SHP77 (cell line): ENCODE measurements at regions not wholly inside any gene's neighbourhood (a gene's known extent, or its start where the extent isn't known, plus 50 kb on each side); places are given as distances from the start of the nearest gene placed in this dataset.

Source experiments
- DNase-seq, 2 experiments: peaks; one replicate each; lab custom pipeline; 2025; lab: John Stamatoyannopoulos, UW

DNA sequence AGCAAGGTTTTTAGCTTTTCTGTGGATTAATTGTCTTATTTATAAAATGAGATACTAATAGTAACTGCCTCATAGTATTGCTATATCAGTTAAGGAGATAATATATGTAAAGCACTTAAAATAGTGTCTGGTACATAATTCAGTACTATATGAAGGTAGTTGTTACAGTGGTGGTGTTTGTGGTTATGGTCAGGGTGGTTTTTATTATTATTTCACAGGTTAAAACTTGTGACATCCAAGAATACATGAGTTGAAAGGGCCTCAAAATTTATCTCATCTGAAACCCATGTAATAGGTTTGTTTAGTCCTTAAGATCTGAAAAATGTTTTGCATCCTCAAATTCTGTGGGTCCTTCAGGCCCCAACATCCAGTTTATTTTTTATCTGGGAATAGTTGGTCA lies 369.5 kb upstream of the LRATD1 start:
- DNase-seq = no peak

DNA sequence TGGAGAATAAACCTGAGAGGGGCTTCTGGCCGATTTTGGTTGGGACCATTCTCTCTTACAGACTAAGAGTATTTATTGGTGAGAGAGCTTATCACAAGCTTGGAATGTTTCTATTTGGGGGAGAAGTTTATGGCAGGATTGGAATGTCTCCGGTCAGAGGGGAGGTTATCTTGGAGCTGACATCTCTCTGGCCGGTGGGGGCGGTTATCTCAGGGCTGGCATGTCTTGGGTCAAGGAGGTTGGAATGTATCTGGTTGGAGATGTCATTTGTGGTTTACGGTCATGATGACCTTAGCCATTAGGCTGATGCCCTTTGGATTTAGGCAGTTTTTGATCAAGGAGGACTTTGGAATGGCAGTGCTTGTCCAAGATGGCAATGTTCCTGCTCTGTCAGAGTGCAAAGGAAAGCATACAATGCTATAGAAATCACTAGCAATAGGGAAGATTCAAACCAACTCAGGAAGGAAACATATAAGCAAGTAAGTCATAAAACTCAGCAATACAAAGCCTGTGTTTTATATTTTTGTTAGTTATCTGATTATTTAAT lies 362.4 kb upstream of the LRATD1 start:
- DNase-seq = no peak

DNA sequence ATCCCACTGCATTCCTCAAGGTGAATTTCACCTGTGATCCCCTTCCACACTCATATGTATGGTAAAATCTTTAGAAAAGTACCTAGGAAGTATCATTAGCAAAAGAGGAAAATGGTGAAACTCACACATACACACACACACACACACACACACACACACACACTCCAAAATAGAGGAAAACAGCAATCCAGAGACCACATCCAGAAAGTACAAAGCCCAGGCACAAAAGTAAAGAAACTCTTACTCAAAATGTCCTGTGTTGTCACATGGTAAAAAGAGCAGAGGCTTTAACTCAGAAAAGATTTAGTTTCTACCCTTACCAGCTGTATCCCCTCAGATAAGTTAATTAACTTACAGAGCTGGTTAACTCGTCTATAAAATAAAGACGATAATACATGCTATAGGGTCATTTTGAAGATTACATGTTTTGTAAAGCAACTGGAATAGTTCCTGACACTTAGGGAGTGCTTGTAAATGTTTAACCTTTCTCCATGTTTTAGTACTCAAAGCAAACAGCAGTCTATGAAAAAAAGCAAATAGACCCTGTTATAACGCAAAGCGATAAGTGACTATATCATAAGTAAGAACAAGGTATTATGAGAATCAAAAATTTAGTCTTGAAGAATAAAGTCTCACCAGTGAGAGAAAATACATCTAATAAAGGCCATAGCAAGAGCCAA lies 360.0 kb upstream of the LRATD1 start:
- DNase-seq = no peak

DNA sequence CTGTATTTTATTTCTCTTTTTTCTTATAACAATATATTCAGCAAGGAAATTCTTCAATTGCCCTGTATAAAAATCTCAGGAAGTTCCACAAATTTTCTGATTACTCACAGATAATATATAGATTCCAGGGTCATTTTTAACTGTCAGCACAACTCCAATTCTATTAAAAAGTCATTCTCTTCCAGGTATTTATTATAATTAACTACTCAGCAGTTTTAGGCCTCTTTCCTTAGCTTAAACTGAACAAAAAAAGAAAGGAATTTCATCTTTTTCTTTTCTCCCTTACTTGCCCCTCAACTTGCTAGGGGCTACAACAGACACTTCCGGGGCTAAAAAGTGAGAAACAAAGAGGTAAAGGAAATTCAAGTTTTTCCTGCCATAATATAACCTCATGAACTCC lies 358.9 kb upstream of the LRATD1 start:
- no peak for DNase-seq

DNA sequence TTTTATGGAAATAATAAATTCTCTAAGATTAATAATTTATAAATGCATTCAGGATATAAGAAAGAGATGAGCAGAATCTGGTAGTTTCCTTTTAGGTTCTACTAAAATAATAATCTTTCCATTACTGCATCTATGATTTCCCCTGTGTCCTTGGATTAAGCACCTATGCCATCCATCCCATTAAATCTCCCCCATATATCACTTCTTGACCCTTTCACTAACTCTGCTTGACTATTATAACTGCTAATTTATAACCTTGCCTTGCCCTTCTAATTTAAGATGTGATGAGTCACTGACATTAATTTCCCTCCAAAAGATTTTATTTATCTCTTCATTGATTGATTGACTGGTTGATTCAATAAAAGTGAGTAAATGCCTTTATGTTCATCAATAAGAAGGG lies 348.3 kb upstream of the LRATD1 start:
- no peak for DNase-seq

DNA sequence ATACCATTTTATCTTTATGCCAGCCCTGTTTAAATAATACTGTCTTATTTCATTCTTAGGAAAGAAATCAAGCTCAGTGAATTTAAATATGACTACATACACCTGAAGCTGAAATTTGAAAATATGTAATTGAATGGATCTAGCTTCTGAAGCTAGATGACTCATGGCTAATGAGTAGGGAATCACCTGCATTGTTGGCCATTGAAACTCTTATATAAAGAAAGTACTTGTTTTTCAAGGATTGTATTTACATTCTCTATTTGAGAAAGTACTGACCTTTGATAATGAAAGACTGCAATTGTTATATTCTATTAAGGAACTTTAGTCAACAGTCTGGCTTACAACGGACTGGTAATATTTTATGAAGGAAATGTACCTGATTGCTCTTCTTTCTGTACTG lies 346.7 kb upstream of the LRATD1 start:
- DNase-seq = no peak

DNA sequence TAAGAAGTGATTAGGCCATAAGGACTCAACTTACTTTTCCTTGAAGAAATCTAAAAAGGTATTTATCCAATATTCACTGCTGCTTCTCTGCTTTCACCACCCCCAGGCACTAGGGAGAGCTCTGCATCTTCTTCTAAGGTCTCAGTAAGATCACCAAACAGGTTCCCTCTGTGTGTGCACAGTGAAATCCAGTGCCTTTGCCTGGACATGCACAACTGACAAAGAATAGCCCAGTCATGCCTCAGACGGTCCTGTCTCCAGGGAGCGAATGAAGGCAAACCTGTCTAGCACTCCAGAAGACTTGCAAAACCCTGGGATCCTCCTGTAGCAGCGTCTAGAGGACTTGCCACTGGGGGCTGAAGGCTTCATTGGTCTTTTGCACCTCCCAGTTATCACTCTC lies 344.5 kb upstream of the LRATD1 start:
- no peak for DNase-seq

DNA sequence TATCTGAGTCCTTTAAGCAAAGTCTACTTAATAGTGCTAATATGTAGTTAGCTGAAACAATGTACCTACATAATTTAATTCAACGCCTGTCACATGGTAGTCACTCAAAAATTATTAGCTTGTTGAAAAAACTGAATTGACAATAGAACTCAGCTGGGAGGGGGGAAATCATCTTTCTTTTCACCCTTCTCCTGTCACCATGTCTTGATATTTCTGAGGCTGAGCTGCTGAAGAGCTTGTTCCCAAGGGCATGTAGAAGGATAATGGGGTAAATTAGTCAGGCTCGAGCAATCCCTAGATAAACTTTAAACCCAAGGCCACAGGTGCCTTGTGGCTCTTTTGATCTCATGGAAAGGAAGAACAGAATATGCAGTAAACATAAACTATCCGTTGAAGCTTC lies 339.6 kb upstream of the LRATD1 start:
- no peak for DNase-seq

DNA sequence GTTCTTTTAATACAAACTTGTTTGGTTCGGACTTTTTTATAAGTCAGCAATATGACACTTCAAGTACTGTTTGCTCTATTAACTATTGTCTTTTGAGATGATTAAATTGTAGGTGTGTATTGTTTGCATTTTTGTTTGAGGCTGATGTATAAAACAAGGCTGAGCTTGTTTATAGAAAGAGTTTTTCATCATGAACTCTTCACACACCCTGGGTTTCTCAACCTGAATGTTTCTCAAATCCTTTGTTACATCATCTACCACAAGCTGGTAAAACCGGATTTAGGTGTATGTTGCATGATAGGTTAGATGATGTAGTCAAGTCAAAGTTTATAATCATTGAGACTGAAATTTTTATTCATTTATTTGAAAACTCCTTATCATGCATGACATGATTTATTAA lies 335.2 kb upstream of the LRATD1 start:
- no peak for DNase-seq

DNA sequence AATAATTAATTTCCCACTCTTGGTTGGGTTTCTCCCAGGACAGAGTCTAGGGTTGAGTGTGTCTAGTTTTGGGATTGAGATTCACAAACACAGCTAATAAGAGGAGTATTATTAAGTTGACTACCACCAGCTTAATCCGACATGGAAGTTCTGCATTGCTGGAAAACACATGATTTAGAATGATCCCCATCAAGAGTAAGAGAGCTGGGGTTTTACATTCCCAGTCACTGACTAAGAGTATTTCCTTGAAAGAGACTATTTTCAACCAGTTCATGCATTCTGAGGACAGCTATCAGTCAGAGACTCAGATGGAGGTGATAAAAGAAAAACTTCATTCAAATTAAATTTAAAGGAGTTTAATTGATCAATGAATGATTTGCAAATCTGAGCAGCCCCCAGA lies 334.6 kb upstream of the LRATD1 start:
- no peak for DNase-seq

DNA sequence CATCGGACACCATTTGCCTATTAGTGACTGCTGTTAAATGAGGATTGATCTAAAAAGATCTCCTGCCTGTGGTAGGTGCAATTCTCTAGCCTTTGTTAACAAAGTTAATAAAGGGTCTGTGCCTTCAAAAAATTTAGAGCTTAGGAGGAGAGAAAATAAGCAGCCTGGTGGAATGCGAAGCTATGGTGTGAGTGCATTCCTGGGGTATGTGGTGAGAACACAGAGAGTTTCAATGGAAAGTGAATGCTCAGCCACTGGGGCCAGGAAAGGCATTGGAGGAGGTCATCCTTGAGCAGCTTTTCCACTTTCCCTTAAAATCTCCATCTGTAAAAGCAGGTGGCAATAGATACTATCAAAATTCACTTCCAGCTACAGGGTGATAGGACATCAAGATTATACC lies 331.2 kb upstream of the LRATD1 start:
- DNase-seq = no peak

DNA sequence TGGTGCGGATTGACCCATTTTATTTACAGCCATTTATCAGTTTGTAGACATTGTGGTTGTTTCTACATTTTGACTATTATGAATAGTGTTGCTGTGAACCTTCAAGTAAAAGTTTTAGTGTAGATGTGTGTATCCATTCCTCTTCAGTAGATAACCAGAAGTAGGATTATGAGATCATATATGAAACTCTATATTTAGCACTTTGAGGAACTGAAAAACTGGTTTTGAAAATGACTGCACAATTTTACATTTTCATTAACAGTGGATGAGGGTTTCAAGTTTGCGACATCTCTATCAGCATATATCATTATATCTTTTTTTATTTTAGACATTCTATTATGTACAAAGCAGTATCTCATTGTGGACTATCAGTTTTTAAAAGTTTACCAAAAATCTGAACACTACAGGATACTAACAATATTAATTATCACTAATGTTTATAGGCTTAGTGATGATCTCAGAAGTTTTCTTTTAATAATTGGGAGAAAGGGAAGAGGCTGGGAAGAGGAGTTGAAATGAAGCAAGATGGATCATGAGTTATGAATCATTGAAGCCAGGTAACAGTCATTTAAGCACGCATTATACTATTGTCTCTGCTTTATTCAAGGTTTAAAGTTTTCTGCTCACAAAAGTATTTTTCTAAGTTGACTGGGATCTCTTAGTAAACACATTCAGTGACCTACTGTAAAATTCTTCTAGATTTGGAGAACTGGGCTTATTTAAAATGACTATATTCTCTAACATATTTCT lies 329.0 kb upstream of the LRATD1 start:
- no peak for DNase-seq

DNA sequence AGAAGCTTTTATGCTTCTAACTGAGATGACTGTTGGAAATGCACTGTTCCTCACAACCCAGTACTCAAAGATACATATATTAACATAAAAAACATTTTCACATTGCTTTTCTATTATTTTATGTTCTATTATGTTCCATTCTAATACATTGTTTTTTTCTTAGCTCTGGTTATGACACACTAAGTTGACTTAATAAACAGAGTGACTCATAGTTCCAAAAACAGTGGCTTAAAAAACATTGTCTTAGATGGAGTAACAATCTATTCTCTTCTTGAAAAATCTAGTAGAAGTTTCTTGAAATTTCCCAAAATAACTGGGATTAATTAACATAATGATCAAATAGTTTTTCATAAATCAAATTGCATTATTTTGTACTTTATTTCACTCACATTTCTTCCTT lies 328.2 kb upstream of the LRATD1 start:
- DNase-seq = no peak

DNA sequence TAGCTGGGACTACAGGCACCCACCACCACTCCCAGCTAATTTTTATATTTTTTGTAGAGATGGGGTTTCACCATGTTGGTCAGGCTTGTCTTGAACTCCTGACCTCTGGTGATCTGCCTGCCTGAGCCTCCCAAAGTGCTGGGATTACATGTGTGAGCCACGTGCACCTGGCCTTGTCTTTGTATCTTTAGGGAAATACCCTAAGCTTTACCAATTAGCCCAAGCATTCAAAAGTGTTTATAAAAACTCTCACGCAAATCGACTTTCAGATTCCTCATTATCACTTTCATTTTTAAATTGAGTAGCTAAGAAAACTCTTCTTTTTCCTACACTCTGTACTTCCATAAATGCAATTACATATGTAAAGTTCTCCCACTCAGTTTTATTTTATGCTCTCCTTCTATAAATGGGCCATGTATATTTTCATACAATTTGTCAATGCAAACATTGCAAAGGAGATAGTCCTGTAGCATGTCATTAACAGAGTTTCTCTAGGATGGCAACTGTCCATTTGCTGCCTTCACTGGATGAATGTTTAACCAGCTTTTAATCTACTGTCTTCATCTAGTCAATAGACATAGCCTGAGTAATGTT lies 326.2 kb upstream of the LRATD1 start:
- DNase-seq = no peak

DNA sequence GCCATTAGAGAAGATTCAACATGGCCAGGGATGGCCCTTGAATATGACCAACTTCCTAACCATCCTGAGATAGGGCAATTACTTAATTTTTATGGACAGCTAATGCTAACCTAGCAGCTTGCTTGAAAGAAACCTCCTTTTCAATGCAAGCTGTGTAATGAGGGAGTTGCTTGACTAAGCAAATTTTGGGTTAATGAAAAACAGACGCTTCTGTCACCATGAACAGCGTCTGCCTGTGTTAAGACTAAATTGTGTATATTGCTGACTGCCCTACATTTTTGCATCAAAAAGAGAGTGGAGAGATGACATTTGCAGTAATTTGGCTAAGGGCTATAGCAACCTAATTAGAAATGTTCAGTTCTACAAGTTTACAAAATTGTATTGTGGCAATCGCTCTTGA lies 319.2 kb upstream of the LRATD1 start:
- no peak for DNase-seq

DNA sequence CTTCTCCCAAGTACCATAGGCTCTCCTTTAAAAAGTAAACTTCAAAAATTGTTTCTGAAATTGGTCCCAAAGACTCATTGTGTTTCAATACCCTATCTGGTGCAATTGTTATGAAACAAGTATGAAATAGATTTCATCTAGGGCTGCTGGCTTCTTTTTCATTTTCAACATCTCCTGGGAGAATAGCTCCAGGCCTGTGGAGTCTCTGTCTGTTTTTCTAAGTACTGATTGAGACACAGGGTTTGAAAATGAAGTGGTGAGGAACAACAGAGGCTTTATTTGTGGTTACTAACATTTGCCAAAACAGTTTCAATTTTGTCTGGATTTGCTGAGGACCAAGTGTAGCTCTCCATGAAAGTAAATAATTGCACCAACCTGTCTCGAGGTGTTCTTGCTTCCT lies 315.9 kb upstream of the LRATD1 start:
- DNase-seq = no peak

DNA sequence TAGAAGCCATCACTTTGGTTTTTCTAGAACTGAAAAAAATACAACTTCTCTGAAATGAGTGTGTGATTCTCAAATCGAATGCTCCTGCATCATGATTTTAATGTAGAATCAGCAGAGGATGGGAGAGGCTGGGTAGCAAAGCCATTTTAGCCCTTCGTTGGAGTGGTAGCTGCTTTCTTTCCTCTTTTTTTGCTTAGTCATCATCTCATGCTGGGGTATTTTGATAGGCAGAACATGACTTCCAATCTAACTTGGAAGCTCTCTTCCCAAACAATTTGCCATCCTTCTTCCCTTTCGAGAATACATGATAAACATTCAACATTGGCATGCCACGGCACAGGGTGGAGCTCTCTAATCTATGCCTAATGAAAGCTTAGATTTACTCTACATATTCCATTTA lies 311.2 kb upstream of the LRATD1 start:
- no peak for DNase-seq

DNA sequence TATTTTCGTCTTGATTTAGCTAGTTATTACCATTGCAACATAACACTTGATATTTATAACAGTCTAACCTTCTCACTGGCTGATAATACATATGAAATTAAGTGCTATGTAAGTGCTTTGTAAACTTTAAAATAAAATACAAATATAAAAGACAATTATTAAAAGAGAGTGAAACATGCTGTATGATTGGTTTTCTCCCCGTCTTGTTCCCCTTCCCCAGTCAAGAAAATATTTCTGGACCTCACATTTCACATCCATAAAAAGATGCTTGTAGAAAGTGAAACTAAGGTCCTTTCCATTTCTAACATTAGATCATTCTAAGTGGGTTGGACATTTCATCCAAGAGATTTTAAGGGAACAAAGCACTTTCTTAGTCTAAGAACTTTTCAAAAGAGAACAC lies 310.2 kb upstream of the LRATD1 start:
- DNase-seq = no peak

DNA sequence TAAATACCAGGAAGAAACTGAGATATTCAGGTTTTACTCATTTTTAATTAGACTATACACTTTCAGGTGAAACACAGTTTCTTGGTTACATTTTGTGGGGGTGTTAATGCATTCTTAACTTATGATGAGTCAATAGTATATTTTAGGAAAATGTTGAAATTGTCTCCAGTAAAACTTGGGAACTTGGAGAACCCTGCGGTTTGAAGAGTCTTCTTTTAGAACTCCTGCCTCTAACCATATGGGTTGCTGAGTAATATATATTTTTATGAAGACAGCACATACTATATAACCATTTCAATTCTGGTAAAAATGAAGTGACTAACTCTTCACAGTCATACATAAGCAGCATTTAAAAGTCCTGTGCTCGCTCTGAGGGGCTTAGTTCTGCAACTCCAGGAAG lies 308.2 kb upstream of the LRATD1 start:
- no peak for DNase-seq

DNA sequence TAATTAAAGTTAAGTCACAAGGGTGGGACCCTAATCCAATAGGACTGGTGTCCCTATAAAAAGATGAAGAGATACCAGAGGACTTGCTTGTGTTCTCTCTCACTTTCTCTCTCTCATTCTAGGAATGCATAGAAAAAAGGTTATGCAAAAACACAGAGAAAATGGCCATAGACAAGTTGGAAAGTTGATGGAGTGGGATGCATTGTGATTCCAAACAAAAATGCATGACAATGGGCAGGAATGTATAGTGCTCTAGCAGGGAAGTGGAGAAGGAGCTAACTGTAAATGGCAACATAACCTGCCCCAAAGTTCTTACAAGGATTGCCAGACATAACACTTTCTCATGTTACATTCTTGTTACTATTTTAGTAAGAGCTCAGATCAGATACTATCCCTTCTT lies 301.6 kb upstream of the LRATD1 start:
- no peak for DNase-seq

DNA sequence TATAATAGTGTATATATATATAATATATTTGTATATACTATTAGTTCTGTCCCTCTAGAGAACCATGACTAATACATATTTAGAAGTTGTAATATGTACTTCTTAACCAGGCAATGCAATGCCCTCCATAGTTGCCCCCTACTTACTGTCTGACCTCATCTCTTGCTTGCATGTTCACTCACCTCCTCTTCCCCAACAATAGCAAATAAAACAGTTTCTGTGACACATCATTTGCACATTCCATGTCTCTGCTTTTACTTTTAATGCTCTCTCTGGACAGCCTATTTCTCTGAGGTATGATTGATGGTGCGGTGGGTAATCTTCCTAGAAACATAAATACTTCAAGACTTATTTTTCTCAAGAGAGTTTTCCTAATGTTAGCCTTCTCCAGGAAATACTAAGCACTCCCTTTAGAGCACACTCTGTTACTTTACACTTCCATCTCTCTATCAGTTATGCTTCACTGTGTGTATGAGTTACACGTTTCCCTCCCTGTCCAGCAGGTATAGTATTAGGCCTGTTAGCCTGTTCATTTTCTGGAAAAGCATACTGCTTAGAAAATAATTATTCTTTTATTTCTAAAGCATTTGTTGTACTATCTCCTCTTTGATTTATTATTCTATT lies 295.6 kb upstream of the LRATD1 start:
- no peak for DNase-seq

DNA sequence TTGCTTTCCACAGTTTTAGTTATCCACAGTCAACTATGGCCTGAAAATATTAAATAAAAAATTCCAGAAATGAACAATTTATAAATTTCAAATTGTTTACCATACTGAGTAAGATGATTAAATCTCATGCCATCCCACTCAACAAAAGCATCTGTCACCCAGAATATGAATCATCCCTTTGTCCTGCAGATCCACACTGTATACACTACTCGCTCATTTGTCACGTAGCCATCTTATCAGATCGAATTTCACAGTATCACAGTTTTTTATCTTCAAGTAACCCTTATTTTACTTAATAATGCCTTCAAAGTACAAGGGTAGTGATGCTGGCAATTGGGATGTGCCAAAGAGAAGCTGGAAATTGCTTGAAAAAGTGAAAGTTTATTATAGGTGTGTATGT lies 291.8 kb upstream of the LRATD1 start:
- peak in 1 of 2 experiments; percentile 35 for DNase-seq

DNA sequence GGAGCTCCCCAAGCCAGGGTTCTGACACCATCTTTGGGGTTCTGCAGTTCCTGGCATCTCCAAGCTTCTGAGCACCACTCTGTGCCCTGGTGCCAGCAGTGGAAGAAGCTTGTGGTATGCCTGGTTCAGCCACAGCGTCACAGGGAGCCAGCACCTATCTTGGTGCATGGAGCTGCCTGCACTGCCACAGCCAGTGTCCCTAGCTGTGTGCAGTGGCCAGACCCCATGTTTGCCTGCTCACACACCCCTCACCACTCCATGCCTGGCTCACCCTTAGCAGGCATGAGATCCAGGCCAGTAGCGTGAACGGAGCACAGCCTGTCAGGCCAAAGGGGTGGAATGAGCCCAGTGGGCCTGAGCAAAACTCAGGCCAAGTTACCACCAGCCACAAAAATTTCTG lies 290.2 kb upstream of the LRATD1 start:
- DNase-seq = no peak
